Coronary artery (tissue), 2 donors: ENCODE measurements at regions not wholly inside any gene's neighbourhood (a gene's known extent, or its start where the extent isn't known, plus 50 kb on each side); places are given as distances from the start of the nearest gene placed in this dataset.

ENCODE experiments used
- DNase-seq: peaks from one replicate; pipeline ENCODE4 v3.0.0-alpha.2; 2017; ENCODE audit warnings: low spot score
- H3K27ac ChIP-seq, 2 donors: fragments of 200-600 bp; sonication (generic); one replicate each; pipeline ENCODE4 v1.5.1; 2016 to 2019
- H3K4me3 ChIP-seq: fragments of 200-600 bp; sonication (generic); 2 replicates; pipeline ENCODE4 v1.5.1; 2016; ENCODE audit warnings: mild to moderate bottlenecking, moderate library complexity
- TF ChIP-seq, protein P1 (sequence below): fragments of 200-600 bp; sonication (generic); IDR thresholded peaks from one replicate; pipeline ENCODE4 v1.5.1; 2019; ENCODE audit warnings: antibody characterized with exemption

DNA sequence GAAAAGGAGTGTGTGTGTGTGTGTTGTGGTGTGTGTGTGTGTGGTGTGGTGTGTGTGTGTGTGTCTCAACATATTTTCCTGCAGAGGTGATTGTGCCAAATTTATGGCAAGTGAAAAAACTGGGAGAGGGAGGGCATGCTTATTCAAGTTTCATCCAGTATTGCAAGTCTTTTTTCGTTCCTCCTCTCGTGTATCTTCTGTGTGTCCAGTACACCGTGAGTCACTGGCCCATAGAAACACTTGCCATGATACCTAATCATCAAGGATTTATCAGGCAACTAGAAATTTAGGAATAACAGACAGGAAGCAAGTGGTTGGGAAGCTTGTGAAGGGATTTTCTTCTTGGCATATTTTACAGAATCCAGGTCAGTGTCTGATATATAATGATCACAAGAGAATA lies 820.5 kb downstream of the GATA3 start:
- H3K4me3 ChIP-seq: no peak overlapping the region
- TF ChIP-seq, protein P1, sequence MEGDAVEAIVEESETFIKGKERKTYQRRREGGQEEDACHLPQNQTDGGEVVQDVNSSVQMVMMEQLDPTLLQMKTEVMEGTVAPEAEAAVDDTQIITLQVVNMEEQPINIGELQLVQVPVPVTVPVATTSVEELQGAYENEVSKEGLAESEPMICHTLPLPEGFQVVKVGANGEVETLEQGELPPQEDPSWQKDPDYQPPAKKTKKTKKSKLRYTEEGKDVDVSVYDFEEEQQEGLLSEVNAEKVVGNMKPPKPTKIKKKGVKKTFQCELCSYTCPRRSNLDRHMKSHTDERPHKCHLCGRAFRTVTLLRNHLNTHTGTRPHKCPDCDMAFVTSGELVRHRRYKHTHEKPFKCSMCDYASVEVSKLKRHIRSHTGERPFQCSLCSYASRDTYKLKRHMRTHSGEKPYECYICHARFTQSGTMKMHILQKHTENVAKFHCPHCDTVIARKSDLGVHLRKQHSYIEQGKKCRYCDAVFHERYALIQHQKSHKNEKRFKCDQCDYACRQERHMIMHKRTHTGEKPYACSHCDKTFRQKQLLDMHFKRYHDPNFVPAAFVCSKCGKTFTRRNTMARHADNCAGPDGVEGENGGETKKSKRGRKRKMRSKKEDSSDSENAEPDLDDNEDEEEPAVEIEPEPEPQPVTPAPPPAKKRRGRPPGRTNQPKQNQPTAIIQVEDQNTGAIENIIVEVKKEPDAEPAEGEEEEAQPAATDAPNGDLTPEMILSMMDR: no peak
- no peak for DNase-seq
- H3K27ac ChIP-seq: no peak overlapping the region

DNA sequence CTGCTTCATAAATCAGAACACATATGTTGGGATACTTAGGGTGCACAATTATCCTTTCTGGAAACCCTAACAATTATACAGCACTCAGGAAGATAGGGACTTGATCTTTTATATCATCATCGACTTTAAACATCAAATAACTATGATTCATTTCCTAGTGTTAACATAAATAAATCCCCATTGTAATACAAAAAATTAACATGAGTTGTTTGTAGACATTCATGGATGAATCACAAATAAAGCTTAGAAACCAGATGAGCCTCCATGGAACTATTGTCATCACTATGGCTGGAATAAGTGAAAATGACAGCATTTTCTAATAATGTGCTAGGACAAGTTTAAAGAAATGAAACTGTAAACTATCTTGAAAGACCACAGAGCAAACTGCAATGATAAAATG lies 821.7 kb downstream of the GATA3 start:
- H3K27ac ChIP-seq: no peak overlapping the region
- DNase-seq: no peak
- no peak overlapping the region for H3K4me3 ChIP-seq
- TF ChIP-seq, protein P1: no peak

DNA sequence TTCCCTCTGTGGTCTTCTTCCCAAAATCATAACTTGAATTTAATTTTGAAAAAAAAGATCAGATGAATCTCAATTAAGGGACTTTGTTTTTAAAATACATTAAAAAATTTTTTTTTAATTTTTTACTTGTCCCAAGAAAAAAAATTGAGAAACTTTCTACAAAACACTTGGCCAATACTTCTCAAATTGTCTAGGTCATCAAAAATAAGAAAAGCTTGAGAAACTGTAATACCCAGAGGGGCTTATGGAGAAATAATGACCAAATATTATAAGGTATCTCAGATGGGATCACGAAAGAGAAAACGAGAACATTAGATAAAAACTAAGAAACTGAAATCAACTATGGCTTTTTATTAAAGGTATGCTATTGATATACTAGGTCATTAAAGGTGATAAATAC lies 835.0 kb downstream of the GATA3 start:
- no peak for DNase-seq
- no peak overlapping the region for H3K4me3 ChIP-seq
- TF ChIP-seq, protein P1: no peak
- H3K27ac ChIP-seq: no peak overlapping the region

DNA sequence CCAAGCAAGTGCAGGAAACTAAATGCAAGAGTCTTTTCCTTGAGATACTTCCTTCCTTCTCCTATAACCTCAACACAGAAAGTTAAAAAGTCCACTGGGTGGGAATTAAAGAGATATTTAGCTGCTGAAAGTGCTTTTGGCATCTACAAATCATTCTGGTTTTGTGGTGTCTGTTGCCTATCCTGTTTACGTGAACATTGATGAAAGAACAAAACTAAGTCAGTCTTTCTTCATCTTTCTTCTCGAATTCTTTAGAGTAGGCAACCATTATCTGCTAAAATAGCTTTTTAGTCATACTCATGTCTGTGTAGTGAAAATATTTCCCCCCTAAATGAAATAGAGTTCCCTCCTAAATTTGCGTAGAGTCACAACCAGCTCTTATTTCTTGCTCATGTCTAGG lies 838.6 kb downstream of the GATA3 start:
- DNase-seq: no peak
- TF ChIP-seq, protein P1: no peak
- H3K27ac ChIP-seq: no peak overlapping the region
- no peak overlapping the region for H3K4me3 ChIP-seq

DNA sequence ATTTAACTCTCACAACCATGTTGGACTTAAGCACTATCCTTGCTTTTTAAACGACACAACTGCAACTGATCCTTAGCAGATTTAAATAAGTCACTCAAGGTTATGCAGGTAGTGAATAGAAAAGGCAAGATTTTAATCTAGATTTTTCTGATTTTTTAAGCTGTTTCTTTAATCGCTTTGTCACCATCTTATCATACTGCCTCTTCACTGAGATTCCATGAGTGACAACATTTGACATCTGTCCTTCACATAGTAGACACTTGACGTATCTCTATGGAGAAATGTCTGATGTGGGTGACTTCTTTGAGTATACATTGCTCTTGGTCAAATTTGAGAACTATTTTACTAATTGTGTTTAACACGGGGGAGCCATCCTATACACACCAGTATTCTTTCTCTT lies 839.7 kb downstream of the GATA3 start:
- no peak for DNase-seq
- no peak overlapping the region for H3K27ac ChIP-seq
- no peak overlapping the region for H3K4me3 ChIP-seq
- TF ChIP-seq, protein P1: no peak

DNA sequence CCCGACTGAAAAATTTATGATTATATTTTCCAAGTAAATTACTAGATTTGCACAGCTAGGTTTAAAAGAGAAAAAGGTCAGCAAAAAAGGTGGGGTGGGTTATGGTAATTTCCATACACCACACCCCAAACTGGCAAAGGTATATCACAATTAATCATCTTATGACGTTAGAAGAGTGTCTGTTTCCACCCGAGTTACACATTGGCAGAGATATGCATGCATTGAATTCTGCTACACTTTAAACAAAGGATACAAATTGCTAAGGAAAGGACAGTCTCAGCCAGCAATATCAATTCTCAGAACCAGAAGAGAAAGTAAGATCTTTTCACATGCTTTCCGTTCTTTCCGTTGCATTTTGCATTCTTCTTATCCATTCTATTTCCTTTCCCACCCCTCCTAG lies 843.3 kb downstream of the GATA3 start:
- TF ChIP-seq, protein P1: no peak
- Histone ChIP-seq H3K27ac (no peak overlapping the region), H3K4me3 (no peak overlapping the region)
- no peak for DNase-seq

DNA sequence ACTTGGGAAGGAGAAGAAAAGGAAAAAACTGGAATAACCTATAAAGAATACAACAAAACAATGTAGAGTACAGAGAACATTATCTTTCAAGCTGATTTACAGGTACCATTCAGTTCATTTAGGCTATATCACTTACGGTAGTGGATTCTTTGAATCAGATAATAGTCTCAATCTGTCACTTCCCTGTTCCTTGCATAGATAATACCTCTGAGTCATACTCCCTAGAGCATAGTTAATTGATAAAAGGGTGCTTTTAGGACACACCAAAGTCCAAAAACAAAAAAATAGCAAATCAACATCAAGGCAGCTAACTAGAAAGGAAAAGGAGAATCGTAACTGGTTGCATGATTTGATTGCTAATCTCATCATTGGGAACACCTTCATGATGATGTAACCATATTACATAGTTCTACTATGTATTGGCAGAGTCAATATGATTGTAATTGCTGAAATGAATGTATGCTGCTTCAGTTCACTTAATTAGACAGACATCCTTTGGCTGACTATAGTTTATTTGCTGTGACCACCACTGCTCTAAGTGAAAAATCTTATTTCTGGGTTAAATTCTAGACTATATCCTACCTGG lies 844.4 kb downstream of the GATA3 start:
- no peak for DNase-seq
- TF ChIP-seq, protein P1: no peak
- H3K4me3 ChIP-seq: no peak overlapping the region
- no peak overlapping the region for H3K27ac ChIP-seq
